ENCODE measurements at regions not wholly inside any gene's neighbourhood (a gene's known extent, or its start where the extent isn't known, plus 50 kb on each side); places are given as distances from the start of the nearest gene placed in this dataset.

DNA sequence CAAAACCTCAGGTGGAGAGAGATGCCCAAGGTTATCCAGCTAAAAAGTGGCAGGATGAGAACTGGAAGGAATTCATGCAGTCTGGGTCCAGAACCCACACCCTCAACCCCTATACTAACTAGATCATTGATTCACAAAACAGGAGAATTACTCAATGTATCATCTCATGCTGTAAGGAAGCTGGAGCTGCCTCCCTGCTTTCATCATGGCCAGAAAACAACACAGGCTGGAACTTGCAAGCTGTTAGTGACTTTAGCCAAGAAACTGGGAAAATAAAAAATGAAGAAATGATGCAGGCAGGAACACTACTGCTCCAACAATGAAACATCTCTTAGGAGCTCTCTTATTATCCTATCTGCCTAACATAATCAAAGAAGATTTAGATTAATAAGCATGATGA is 619.8 kb upstream of the CELF2 start:
- no peak for TF ChIP-seq NFIC (IDR thresholded peaks at IDR 0.05)
- TF ChIP-seq, protein P1, sequence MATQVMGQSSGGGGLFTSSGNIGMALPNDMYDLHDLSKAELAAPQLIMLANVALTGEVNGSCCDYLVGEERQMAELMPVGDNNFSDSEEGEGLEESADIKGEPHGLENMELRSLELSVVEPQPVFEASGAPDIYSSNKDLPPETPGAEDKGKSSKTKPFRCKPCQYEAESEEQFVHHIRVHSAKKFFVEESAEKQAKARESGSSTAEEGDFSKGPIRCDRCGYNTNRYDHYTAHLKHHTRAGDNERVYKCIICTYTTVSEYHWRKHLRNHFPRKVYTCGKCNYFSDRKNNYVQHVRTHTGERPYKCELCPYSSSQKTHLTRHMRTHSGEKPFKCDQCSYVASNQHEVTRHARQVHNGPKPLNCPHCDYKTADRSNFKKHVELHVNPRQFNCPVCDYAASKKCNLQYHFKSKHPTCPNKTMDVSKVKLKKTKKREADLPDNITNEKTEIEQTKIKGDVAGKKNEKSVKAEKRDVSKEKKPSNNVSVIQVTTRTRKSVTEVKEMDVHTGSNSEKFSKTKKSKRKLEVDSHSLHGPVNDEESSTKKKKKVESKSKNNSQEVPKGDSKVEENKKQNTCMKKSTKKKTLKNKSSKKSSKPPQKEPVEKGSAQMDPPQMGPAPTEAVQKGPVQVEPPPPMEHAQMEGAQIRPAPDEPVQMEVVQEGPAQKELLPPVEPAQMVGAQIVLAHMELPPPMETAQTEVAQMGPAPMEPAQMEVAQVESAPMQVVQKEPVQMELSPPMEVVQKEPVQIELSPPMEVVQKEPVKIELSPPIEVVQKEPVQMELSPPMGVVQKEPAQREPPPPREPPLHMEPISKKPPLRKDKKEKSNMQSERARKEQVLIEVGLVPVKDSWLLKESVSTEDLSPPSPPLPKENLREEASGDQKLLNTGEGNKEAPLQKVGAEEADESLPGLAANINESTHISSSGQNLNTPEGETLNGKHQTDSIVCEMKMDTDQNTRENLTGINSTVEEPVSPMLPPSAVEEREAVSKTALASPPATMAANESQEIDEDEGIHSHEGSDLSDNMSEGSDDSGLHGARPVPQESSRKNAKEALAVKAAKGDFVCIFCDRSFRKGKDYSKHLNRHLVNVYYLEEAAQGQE (IDR thresholded peaks at IDR 0.05; ENCODE audit: low read depth) = no peak
- TF ChIP-seq CEBPB (IDR thresholded peaks at IDR 0.05) = no peak
